ENCODE measurements at regions not wholly inside any gene's neighbourhood (a gene's known extent, or its start where the extent isn't known, plus 50 kb on each side); places are given as distances from the start of the nearest gene placed in this dataset.
"Not testable (repeated sequence)": the region's sequence is repeated elsewhere in the genome, so short reads cannot be mapped to it uniquely, and the experiment has no call there.

- H3K27me3 ChIP-seq (ENCODE audit: control insufficient read depth, insufficient read depth, low read length); DNase-seq; H3K4me3 ChIP-seq (ENCODE audit: insufficient read depth, low read depth, low read length); H3K36me3 ChIP-seq (replicated peaks; ENCODE audit: control insufficient read depth, insufficient read depth, low read length): not testable (repeated sequence)
These were observed 131.9 kb downstream of the CWH43 start for GRCh38 chr4:49117951-49118350.

- not testable (repeated sequence) for H3K36me3 ChIP-seq (replicated peaks; ENCODE audit: control insufficient read depth, insufficient read depth, low read length); H3K4me3 ChIP-seq (ENCODE audit: insufficient read depth, low read depth, low read length); H3K27me3 ChIP-seq (ENCODE audit: control insufficient read depth, insufficient read depth, low read length); DNase-seq
These were observed 132.5 kb downstream of the CWH43 start for GRCh38 chr4:49118379-49119212.

GRCh38 chr4:49119345-49119744, 133.3 kb downstream of the CWH43 start:
- not testable (repeated sequence) for H3K27me3 ChIP-seq (ENCODE audit: control insufficient read depth, insufficient read depth, low read length); H3K36me3 ChIP-seq (replicated peaks; ENCODE audit: control insufficient read depth, insufficient read depth, low read length); DNase-seq; H3K4me3 ChIP-seq (ENCODE audit: insufficient read depth, low read depth, low read length)

GRCh38 chr4:49120042-49120779, 134.1 kb downstream of the CWH43 start:
- H3K27me3 ChIP-seq (ENCODE audit: control insufficient read depth, insufficient read depth, low read length); DNase-seq; H3K4me3 ChIP-seq (ENCODE audit: insufficient read depth, low read depth, low read length); H3K36me3 ChIP-seq (replicated peaks; ENCODE audit: control insufficient read depth, insufficient read depth, low read length): not testable (repeated sequence)

- H3K4me3 ChIP-seq (ENCODE audit: insufficient read depth, low read depth, low read length); DNase-seq; H3K36me3 ChIP-seq (replicated peaks; ENCODE audit: control insufficient read depth, insufficient read depth, low read length): not testable (repeated sequence)
These were observed 134.7 kb downstream of the CWH43 start for GRCh38 chr4:49120804-49121203.

GRCh38 chr4:49126443-49126842, 140.4 kb downstream of the CWH43 start:
- H3K27me3 ChIP-seq (ENCODE audit: control insufficient read depth, insufficient read depth, low read length); H3K4me3 ChIP-seq (ENCODE audit: insufficient read depth, low read depth, low read length); H3K36me3 ChIP-seq (replicated peaks; ENCODE audit: control insufficient read depth, insufficient read depth, low read length); DNase-seq: not testable (repeated sequence)

More at GRCh38 chr4:49120804-49121203, 134.7 kb downstream of the CWH43 start:
- not testable (repeated sequence) for H3K27me3 ChIP-seq (ENCODE audit: control insufficient read depth, insufficient read depth, low read length)

- DNase-seq; H3K4me3 ChIP-seq (ENCODE audit: insufficient read depth, low read depth, low read length); H3K36me3 ChIP-seq (replicated peaks; ENCODE audit: control insufficient read depth, insufficient read depth, low read length); H3K27me3 ChIP-seq (ENCODE audit: control insufficient read depth, insufficient read depth, low read length): not testable (repeated sequence)
These were observed 140.8 kb downstream of the CWH43 start for GRCh38 chr4:49126858-49127257.

GRCh38 chr4:49129385-49129784, 143.3 kb downstream of the CWH43 start:
- H3K27me3 ChIP-seq (ENCODE audit: control insufficient read depth, insufficient read depth, low read length); DNase-seq; H3K36me3 ChIP-seq (replicated peaks; ENCODE audit: control insufficient read depth, insufficient read depth, low read length); H3K4me3 ChIP-seq (ENCODE audit: insufficient read depth, low read depth, low read length): not testable (repeated sequence)

GRCh38 chr4:49129870-49130269, 143.8 kb downstream of the CWH43 start:
- DNase-seq; H3K27me3 ChIP-seq (ENCODE audit: control insufficient read depth, insufficient read depth, low read length); H3K36me3 ChIP-seq (replicated peaks; ENCODE audit: control insufficient read depth, insufficient read depth, low read length); H3K4me3 ChIP-seq (ENCODE audit: insufficient read depth, low read depth, low read length): not testable (repeated sequence)

- H3K27me3 ChIP-seq (ENCODE audit: control insufficient read depth, insufficient read depth, low read length); DNase-seq; H3K36me3 ChIP-seq (replicated peaks; ENCODE audit: control insufficient read depth, insufficient read depth, low read length); H3K4me3 ChIP-seq (ENCODE audit: insufficient read depth, low read depth, low read length): not testable (repeated sequence)
These were observed 144.6 kb downstream of the CWH43 start for GRCh38 chr4:49130724-49131123.

GRCh38 chr4:49137043-49137442, 151.0 kb downstream of the CWH43 start:
- H3K4me3 ChIP-seq (ENCODE audit: insufficient read depth, low read depth, low read length); H3K36me3 ChIP-seq (replicated peaks; ENCODE audit: control insufficient read depth, insufficient read depth, low read length); H3K27me3 ChIP-seq (ENCODE audit: control insufficient read depth, insufficient read depth, low read length); DNase-seq: not testable (repeated sequence)

- H3K36me3 ChIP-seq (replicated peaks; ENCODE audit: control insufficient read depth, insufficient read depth, low read length); DNase-seq; H3K4me3 ChIP-seq (ENCODE audit: insufficient read depth, low read depth, low read length); H3K27me3 ChIP-seq (ENCODE audit: control insufficient read depth, insufficient read depth, low read length): not testable (repeated sequence)
These were observed 151.9 kb downstream of the CWH43 start for GRCh38 chr4:49137961-49138360.

GRCh38 chr4:49138818-49139217, 152.7 kb downstream of the CWH43 start:
- not testable (repeated sequence) for H3K36me3 ChIP-seq (replicated peaks; ENCODE audit: control insufficient read depth, insufficient read depth, low read length); H3K27me3 ChIP-seq (ENCODE audit: control insufficient read depth, insufficient read depth, low read length); H3K4me3 ChIP-seq (ENCODE audit: insufficient read depth, low read depth, low read length); DNase-seq

GRCh38 chr4:49139513-49139912, 153.4 kb downstream of the CWH43 start:
- not testable (repeated sequence) for H3K36me3 ChIP-seq (replicated peaks; ENCODE audit: control insufficient read depth, insufficient read depth, low read length); H3K4me3 ChIP-seq (ENCODE audit: insufficient read depth, low read depth, low read length); H3K27me3 ChIP-seq (ENCODE audit: control insufficient read depth, insufficient read depth, low read length); DNase-seq

GRCh38 chr4:49140351-49140750, 154.3 kb downstream of the CWH43 start:
- not testable (repeated sequence) for H3K27me3 ChIP-seq (ENCODE audit: control insufficient read depth, insufficient read depth, low read length); H3K36me3 ChIP-seq (replicated peaks; ENCODE audit: control insufficient read depth, insufficient read depth, low read length); DNase-seq; H3K4me3 ChIP-seq (ENCODE audit: insufficient read depth, low read depth, low read length)
